Spleen (tissue), 11 donors: ENCODE measurements at regions not wholly inside any gene's neighbourhood (a gene's known extent, or its start where the extent isn't known, plus 50 kb on each side); places are given as distances from the start of the nearest gene placed in this dataset.

ENCODE experiments used
- DNase-seq: peaks from one replicate; pipeline ENCODE4 v3.0.0-alpha.2; 2020
- H3K27ac ChIP-seq, 8 donors: fragments of 200-600 bp; sonication (generic) in 7 of 8; 1 replicate in 4 of 8; 2 replicates in 4 of 8; pipeline versions ENCODE4 v1.5.0 to v1.8.0; 2016 to 2021; ENCODE audit warnings: inconsistent platforms in 4 of 8, mild to moderate bottlenecking in 4 of 8, moderate library complexity in 1 of 8
- H3K27me3 ChIP-seq, 7 donors: fragments of 200-600 bp; sonication (generic) in 6 of 7; replicated peaks in 1 of 7; 1 replicate in 4 of 7; 2 replicates in 3 of 7; pipeline versions ENCODE4 v1.5.0 to v1.8.0; 2016 to 2021; ENCODE audit warnings: inconsistent platforms in 3 of 7, mild to moderate bottlenecking in 1 of 7
- H3K36me3 ChIP-seq, 6 donors: fragments of 200-600 bp; sonication (generic) in 5 of 6; 1 replicate in 4 of 6; 2 replicates in 2 of 6; pipeline versions ENCODE4 v1.5.0 to v1.8.0; 2016 to 2021; ENCODE audit warnings: inconsistent platforms in 2 of 6
- H3K4me1 ChIP-seq, 6 donors: fragments of 200-600 bp; sonication (generic) in 5 of 6; 1 replicate in 3 of 6; 2 replicates in 3 of 6; pipeline versions ENCODE4 v1.5.0 to v1.8.0; 2016 to 2021; ENCODE audit warnings: inconsistent platforms in 3 of 6
- H3K4me3 ChIP-seq, 8 donors: fragments of 200-600 bp; sonication (generic) in 7 of 8; 1 replicate in 4 of 8; 2 replicates in 4 of 8; pipeline versions ENCODE4 v1.5.0 to v1.8.0; 2016 to 2021; ENCODE audit warnings: inconsistent platforms in 4 of 8, mild to moderate bottlenecking in 4 of 8, moderate library complexity in 2 of 8
- H3K9me3 ChIP-seq, 8 donors: fragments of 200-600 bp; sonication (generic) in 7 of 8; 1 replicate in 4 of 8; 2 replicates in 4 of 8; pipeline versions ENCODE4 v1.5.0 to v1.8.0; 2016 to 2021; ENCODE audit warnings: inconsistent platforms in 4 of 8
- POLR2A ChIP-seq, 3 donors: fragments of 450-650 bp; IDR thresholded peaks; one replicate each; pipeline ENCODE4 v1.5.1; 2017; ENCODE audit warnings: antibody characterized with exemption in 3 of 3, mild to moderate bottlenecking in 1 of 3
- POLR2AphosphoS5 ChIP-seq, 3 donors: sonication (generic); formaldehyde crosslinking; IDR thresholded peaks; one replicate each; pipeline ENCODE4 v1.5.1; 2017; ENCODE audit warnings: antibody characterized with exemption in 3 of 3
- WGBS, 5 donors: extraction: QIAGEN DNeasy Blood & Tissue Kit in 3 of 5; methylation state at CpG; one replicate each; pipeline versions ENCODE4 v1.1.5 to v1.1.7; 2013 to 2018; 5-methylcytosine and 5-hydroxymethylcytosine counted together
- intact Hi-C: fragments of 100-400 bp; cut with DNase I; formaldehyde crosslinking; loops from one replicate; pipeline ENCODE4 v1.15.0; 2023; ENCODE audit warnings: low total_unique reads
- TF ChIP-seq, protein P1 (sequence below), 11 experiments: fragments of 200-600 bp in 7 of 11; fragments of 450-650 bp in 4 of 11; sonication (generic) in 4 of 11; IDR thresholded peaks in 8 of 11; conservative IDR thresholded peaks in 3 of 11; 1 replicate in 7 of 11; 2 replicates in 4 of 11; pipeline versions ENCODE4 v1.4.0 to v1.8.0; 2016 to 2021; ENCODE audit warnings: antibody characterized with exemption in 11 of 11, inconsistent platforms in 4 of 11, mild to moderate bottlenecking in 1 of 11
- donor health status: healthy with polysubstance abuse.
- donor health status: DM: no; HTN: no; CAD: no; lungs with moderate emphysema.
- donor health status: DM: no; HTN: no; CAD: no.
- donor health status: Bipolar disorder and iron deficiency.
- donor health status: healthy.
- donor health status: DM: no; HTN: no; CAD: no.
- donor health status: DM: yes; HTN: yes; CAD: no.

DNA sequence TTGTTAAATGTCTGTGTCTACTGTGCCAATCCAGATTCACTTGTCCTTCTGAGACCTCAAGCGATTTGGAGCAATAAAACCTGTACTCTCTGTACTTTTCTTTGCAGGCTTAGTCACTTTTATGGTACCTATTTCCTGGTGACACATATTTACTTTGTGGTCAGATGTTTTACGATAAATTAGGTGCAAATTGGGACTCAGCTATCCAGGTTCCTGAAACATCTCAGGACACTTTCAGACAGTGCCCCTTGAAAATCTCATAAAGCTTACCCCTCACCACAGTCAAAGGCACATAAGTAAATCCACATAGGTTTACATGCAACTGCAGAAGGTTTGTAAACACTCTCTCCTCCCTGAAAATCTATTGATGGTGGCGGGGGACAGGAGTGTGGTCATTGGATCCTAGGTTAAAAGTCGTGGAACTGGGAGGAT, 438.8 kb downstream of the EFNB2 start:
- TF ChIP-seq POLR2AphosphoS5 (IDR thresholded peaks at IDR 0.05) = no peak
- TF ChIP-seq, protein P1, sequence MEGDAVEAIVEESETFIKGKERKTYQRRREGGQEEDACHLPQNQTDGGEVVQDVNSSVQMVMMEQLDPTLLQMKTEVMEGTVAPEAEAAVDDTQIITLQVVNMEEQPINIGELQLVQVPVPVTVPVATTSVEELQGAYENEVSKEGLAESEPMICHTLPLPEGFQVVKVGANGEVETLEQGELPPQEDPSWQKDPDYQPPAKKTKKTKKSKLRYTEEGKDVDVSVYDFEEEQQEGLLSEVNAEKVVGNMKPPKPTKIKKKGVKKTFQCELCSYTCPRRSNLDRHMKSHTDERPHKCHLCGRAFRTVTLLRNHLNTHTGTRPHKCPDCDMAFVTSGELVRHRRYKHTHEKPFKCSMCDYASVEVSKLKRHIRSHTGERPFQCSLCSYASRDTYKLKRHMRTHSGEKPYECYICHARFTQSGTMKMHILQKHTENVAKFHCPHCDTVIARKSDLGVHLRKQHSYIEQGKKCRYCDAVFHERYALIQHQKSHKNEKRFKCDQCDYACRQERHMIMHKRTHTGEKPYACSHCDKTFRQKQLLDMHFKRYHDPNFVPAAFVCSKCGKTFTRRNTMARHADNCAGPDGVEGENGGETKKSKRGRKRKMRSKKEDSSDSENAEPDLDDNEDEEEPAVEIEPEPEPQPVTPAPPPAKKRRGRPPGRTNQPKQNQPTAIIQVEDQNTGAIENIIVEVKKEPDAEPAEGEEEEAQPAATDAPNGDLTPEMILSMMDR (IDR thresholded peaks at IDR 0.05 in 8 of 11, conservative IDR thresholded peaks at IDR 0.05 in 3 of 11) = no peak
- TF ChIP-seq POLR2A (IDR thresholded peaks at IDR 0.05) = no peak
- Histone ChIP-seq H3K27me3 (no peaks in the 10 kb centered on the region), H3K4me3 (no peak overlapping the region), H3K27ac (no peak overlapping the region), H3K9me3 (no peaks in the 10 kb centered on the region), H3K4me1 (no peaks in the 10 kb centered on the region), H3K36me3 (no peaks in the 10 kb centered on the region)
- DNase-seq = no peak
- WGBS, 5 donors = 79 to 95% (median 85%) methylated on average over 4 of the region's 4 CpGs
- intact Hi-C loops = no loop called here

DNA sequence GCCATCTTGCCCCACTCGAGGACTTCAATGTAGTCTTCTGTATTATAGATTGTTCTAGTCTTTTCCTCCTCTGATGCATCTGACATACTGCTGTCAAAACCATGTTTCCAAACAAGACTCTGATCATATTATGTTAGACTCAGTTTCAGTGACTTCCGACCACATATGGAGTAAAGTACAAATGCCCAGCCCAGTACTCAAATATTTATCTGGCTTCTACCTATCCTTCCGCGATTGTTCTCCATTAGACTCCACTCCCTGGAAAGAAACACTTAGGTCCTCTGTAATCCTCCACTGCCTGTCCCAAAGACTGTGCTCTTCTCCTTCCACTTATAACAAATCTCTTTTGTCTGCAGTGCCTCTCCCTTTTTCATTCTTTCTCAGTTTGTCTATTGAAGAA, 439.5 kb downstream of the EFNB2 start:
- Histone ChIP-seq H3K27me3 (no peaks in the 10 kb centered on the region), H3K36me3 (no peaks in the 10 kb centered on the region), H3K4me1 (no peaks in the 10 kb centered on the region), H3K9me3 (no peaks in the 10 kb centered on the region), H3K4me3 (no peak overlapping the region), H3K27ac (no peak overlapping the region)
- intact Hi-C loops = no loop called here
- TF ChIP-seq POLR2AphosphoS5 (IDR thresholded peaks at IDR 0.05) = no peak
- TF ChIP-seq, protein P1 (IDR thresholded peaks at IDR 0.05 in 8 of 11, conservative IDR thresholded peaks at IDR 0.05 in 3 of 11) = no peak
- TF ChIP-seq POLR2A (IDR thresholded peaks at IDR 0.05) = no peak
- DNase-seq = no peak
- WGBS, 5 donors = 88 to 96% (median 93%) methylated on average over 4 of the region's 4 CpGs

DNA sequence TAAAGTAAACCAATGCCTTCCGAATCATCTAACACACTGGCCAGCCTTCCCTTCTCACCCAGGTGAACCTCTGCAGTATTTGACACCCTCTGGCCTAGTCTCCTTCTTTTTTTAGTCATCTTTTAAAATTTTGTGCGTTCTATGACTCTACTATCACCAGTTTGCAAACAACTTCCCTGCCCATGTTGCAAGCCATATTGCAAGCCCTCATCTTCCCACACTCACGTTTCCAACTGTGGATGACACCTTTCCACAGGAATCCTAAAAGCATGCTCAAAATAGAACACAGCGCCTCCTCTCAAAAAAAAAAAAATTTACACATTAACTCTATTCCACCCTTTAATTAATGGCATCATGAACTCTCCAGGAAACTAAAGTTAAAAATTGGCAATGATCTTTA, 440.1 kb downstream of the EFNB2 start:
- intact Hi-C loops = no loop called here
- TF ChIP-seq, protein P1 (IDR thresholded peaks at IDR 0.05 in 8 of 11, conservative IDR thresholded peaks at IDR 0.05 in 3 of 11) = no peak
- TF ChIP-seq POLR2AphosphoS5 (IDR thresholded peaks at IDR 0.05) = no peak
- TF ChIP-seq POLR2A (IDR thresholded peaks at IDR 0.05) = no peak
- Histone ChIP-seq H3K9me3 (no peaks in the 10 kb centered on the region), H3K36me3 (no peaks in the 10 kb centered on the region), H3K27ac (no peak overlapping the region), H3K4me3 (no peak overlapping the region), H3K27me3 (no peaks in the 10 kb centered on the region), H3K4me1 (no peaks in the 10 kb centered on the region)
- no peak for DNase-seq
- WGBS, 5 donors = 87 to 95% (median 87%) methylated on average over 4 of the region's 4 CpGs

DNA sequence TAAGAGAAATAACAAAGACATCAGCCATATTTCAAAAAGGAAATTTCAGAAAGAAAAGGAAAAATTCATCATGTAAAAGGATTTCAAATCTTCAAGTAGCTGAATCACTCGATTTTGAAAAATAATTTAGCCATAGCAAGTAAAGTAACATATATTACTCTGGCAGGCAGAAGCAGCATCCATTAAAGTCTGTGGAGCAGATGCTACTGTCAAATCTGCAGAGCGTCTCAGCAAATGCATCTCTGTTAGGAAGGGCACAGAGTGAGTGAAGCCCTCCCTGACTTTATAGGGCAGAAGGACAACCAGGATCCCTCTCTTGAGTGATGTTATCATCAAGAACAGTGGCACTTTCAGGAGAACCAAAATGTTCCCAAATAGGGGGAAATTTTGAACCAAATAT, 445.5 kb downstream of the EFNB2 start:
- Histone ChIP-seq H3K27ac (no peak overlapping the region), H3K4me1 (no peaks in the 10 kb centered on the region), H3K9me3 (no peaks in the 10 kb centered on the region), H3K27me3 (no peaks in the 10 kb centered on the region), H3K4me3 (no peak overlapping the region), H3K36me3 (no peaks in the 10 kb centered on the region)
- DNase-seq = no peak
- TF ChIP-seq, protein P1 (IDR thresholded peaks at IDR 0.05 in 8 of 11, conservative IDR thresholded peaks at IDR 0.05 in 3 of 11) = no peak
- TF ChIP-seq POLR2A (IDR thresholded peaks at IDR 0.05) (no peak), POLR2AphosphoS5 (IDR thresholded peaks at IDR 0.05) (no peak)
- intact Hi-C loops = no loop called here
- 74 to 93% (median 77%) methylated on average over 2 of the region's 2 CpGs for WGBS, 5 donors
